NCI-H2171 treated with DMSO at 0.1 percent for 48 hours (cell line): ENCODE measurements at regions not wholly inside any gene's neighbourhood (a gene's known extent, or its start where the extent isn't known, plus 50 kb on each side); places are given as distances from the start of the nearest gene placed in this dataset.

Source experiments
- DNase-seq: peaks from one replicate; lab custom pipeline; 2025; lab: John Stamatoyannopoulos, UW

DNA sequence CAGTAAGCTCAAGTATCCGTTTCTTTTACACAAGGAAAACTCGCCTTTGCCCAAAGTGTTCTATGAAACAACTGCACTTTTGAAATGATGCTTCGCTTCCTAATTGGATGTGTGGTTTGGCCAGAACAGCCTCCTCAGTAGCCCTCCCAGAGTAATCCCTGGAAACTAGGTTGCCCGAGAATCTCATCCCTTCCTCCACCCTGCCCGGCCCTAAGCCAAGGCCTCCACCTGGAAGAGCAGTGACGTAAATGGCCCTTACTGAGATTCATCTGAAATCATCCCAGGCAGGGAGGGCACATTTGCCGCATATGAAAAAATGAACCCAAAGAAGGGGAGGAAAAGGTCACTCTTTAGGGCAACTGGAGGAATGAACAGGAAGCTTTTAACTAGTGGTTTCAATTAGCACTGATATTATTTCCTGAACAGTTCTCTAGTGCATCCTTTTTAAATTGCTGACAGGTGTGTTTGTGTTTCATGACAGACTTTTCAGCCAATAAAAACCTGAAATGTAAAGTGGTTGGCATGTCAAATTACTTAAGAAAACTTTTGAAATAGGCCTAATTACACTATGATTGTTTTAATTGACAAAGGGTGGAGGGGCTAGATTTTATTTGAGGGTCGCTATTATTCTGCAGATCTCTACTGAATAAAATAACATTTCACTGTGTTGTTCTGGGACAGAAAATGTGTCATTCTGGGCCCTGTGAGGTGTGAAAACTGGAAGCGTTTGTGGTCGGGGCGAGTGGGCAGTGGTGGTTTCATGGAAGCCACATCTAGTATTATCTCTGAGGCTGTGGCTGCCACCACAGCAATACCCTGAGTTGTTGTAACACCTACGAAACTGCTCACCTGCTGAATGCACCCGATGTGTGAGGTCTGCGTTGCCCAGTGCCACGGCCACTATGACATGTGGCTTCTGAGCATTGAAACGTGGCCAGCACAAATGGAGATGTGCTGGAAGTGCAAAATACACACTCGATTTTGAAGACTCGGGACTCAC, 112.1 kb downstream of the ZIC5 start:
- no peak for DNase-seq

DNA sequence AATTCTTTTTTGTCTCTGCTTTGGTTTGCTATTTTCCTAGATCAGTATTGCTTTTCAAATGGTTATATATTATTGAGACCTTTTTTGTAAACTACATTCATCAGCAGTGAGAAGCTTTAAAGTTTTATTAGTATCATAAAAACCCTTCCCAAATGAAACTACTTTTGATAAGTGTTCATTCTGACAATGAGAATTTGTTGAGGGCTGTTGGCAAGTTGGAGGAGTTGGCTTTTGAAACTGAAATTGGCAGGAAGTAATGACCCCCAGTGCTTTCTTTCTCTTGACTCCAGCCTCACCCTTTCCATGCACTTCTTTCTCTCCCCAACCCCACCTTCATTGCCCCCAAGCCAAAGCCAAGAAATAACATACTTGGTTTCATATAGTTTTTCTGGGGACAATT, 113.8 kb downstream of the ZIC5 start:
- no peak for DNase-seq

DNA sequence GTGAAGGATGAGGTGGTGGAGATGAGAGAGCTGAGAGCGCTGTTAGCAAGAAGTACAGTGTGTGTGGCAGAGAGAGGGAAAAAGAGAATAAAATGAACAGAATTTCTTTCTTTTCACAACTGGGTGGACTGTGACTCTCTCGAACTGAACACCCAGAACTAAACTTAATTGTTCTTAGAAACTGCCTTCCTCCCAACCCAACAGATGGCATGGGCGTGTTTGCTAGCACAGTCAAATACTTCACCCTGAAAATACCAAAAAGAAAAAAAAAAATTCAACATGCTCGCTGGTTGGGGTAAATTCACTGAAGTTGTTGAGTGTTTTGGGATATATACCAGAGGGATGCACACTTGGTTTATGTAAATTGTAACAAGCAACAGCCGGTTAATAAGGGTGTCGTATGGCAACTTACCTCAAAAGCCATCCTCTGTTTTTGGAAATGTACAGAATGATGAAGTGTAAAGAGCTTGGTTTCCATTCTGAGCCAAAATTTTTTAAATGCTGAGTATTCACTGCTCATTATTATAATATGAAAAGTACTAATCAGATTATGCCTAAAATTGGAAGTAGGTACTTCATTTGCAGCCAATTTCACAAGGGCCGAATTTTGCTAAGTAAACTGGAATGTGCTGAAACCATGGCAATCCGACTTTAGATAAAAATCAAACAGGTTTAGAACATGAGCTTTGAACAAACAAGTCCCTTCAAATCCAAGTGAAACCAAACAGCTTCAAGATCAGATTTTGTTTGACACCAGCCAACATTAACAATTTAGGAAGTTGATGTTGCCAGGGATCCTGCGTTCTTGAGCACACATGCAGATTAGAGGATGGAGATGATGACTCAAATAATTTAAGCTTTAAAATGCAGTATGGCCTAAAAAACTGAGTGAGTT, 115.8 kb downstream of the ZIC5 start:
- DNase-seq = peak; percentile 94

DNA sequence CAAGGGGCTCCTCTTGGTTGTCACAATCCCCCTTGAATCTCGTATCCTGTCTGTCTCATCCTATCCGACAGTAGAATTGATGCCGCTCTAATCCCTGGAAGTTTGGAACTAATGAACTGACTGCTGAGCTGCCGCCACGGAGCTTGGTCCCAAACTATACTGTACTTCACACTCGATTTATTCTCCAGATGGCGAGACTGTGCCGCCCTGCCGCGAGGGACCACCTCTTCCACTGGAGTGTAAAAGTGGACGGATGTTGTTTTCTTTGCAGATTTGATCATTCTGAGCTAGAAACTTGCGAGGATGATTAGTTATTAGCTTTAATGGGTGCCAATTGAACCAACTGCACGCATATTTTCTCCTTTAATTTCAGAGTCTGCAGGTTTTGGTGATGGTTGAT, 117.2 kb downstream of the ZIC5 start:
- DNase-seq = peak; percentile 98

DNA sequence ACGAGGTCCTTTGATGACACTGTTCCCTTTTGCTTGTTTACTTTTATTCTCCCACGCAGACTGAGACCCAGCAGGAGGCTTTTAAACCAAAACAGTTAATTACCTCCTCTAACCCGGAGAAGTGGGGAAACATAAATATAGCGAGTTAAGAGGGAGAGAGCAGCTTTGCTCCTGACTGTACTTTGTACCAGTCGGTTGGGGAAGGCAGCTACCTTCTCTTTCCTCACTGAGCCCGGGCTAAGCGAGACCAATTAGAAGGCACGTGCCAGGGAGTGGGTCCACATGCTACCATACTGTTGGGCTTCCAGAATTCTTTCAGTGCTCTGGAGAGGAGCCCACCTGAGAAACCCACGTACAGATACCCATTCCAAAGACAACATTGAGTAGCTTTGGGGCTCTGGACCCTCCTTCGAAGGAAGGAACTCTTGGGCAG, 124.2 kb downstream of the ZIC5 start:
- DNase-seq = peak; percentile 29

DNA sequence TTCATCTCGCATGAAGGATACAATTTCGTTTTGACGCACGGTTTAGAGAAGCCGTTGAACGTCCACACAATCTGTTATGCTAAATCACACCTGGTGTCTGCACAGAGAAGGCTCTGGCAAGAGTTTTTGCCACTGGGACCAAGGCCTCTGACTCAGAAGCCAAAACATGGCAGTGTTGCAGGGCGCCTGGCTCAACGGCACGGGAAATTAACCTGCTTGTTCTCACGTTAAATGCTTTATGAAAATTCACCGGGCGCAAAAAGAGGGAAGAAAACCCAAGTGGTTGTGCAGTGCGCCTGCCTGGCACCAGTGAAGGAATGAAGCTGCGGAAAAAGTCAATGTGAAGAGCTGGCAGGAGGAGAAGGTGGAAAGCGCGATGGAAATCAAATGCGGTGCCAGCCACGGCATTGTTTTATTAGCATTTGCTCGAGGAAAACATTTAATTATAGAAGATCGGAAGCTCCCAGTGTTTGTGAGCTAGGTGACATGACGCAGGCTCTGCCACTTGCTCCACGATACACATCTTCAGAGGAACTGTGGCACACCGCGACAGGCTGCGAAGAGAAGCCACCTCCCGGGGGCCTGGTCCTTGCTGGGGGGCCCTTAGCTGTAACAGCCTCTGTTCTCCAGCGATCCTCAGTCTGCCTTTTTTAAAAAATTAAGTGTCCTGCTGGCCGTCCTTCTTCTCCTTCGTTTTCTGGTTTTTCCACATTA, 126.2 kb downstream of the ZIC5 start:
- peak; percentile 84 for DNase-seq

DNA sequence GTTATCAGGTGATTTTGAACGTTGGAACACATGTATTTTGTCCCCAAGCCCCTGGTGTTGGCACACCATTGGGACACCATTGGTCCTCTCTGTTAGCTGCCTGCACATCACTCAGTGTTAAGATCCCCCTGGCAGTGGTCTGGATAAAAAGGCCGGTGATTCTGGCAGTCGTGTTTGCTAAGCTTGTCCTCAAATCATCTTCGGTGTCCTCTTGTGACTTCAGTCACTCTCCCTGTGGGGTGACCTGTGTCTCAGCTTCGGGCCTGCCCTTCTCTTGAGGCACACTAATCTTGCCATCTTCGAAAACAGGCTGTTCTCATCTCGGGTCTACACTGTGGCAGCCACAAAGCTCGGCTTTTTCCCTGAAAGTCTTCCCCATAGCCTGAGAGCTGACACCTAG, 127.1 kb downstream of the ZIC5 start:
- no peak for DNase-seq

DNA sequence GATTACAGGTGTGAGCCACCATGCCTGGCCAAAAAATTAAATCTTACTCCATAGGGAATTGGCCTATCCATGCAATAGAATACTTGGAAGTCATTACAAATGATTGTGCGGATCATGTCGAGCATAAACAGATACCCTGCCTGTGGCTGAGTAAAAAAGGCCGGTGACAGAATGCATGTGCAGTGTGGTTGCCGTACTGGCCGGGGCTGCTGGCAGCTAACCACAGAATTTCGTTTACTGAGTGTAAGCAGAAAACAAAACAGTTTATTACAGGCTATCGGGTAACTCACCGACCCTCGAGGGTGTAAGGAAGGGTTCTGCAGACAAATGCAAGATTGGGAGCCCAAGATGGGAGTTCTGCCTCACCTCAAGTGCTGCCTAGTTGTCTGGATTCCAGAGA, 127.7 kb downstream of the ZIC5 start:
- DNase-seq = no peak

DNA sequence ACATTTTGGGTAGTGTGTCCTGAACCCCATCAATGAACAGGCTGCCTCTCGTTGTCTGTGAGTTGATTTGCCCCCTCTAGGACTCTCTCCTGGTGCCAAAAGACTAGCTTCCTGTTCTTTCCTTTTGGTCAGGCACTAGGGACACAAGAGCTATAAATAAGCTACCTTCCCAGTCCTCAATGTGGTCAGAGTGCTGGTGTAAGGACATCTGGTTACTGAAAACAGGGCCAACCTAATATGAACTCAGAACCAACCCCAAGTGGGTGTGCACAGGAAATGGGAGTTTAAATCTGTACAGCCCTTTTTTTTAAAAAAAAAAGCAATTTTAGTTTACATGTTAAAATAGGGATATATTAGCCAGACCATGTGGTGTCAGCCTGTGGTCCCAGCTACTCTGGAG, 129.2 kb downstream of the ZIC5 start:
- no peak for DNase-seq

DNA sequence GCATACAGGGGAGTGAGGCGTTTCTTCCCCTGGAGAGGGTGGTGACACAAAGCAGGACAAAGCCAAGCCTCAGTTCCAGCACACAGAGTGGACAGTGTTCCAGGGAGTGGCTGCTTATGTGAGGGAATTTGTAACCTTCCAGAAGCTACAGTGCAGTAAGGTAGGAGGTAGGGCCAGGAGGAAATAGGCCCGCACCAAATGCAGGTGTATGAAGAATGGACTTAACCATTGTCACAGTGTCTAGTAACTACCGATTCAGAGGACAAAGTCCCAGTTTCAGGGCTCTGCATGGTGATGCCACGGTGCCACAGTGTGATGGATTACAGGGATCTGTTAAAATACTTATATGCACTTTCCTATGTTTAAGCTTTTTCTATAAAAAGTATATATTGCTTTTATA, 135.3 kb downstream of the ZIC5 start:
- DNase-seq = no peak

DNA sequence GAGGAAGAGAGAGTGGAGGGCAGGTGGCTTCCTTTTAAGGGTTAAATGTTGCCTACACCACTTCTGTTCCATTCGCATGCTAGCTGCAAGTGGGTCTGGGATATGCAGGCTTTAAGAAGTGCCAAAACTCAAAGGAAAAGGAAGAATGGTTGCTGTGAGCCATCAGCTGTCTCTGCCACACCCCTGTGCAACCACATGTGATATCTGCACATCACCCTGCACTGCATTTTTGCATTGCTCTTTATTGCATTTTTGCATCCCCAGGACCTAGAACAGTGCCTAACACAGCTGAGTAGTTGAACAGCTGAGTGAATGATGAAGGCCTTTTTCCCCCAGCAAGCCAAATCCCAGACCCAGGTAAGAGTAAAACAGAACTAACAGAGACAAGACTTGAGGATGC, 136.1 kb downstream of the ZIC5 start:
- DNase-seq = no peak

DNA sequence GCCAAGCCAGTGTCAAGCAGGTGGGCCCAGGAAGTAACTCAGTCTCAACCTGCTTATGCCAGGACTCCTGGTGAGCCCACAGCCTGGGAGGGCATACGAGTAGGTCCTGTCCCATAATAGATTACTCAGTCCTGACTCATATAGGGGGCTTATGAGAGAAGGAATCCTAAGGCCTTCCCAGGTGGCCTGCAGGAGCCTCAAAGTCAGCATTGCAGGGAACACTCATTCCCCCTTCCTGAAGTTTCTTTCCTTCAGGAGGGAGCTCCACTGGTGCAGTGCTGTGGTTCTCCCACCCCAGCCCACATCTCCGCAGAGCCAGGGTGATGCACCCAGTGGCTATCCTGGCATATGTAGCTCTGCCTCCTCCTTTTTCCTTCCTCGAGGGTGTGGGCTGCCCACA, 137.3 kb downstream of the ZIC5 start:
- DNase-seq = no peak

DNA sequence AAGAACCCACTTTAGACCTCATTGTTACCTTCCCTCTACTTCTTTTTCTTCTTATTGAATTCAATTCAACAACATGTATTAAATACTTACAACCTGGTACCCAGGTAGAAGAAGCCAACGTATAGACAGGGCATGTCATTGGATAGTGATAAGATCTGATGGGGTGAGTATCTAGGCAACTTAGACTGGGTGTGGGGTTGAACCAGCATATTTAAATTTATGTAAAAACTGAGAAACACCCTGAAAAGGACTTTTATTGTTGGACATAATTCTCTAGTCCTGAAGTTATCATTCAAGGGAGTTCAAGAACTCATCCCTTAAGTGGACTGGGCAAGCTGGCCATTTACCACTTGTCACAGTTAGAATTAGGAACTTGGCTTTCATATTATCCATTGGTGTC, 139.2 kb downstream of the ZIC5 start:
- no peak for DNase-seq

DNA sequence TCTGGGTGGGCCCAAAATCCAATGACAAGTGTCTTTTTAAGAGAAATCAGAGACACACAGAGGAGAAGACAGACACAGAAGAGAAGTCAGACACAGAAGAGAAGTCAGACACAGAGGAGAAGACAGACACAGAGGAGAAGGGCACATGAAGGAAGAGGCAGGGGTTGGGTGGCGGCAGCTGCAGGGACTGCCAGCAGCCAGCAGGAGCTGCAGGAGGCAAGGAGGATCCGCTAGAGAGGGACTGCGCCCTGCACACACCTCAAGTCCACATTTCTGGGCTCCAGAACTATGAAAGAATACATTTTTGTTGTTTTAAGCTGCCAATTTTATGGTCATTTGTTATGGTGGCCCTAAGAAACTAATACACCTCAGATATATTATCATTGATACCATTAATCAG, 140.6 kb downstream of the ZIC5 start:
- DNase-seq = no peak

DNA sequence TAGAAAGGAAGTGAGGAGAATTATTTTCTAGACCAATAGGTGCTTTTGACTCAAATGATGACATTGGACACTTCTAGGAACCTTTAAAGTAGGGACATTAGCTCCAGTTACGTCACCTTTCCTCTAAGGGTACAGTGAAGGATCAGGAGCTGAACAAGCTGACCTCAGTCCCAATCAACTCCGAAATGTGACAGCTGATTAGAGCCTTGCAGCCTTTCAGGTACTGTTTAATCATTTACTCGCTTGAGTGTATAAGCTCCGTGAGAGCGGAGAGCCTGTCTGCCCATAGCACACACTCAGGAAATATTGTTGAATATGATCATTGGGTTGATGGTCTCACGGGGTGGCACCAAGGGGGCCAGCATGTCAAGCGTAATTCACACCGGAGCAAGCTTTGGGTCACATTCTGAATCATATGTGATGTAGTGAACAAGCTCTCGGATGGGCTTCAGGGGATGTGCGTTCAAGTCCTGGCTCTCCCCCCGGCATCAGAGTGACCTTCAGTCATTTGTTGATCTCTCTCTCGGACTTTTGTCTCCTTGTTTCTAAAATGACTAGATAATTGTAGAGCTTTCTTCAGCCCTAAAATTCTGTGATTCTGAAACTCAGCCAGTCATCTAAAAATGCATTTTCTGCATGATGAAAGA, 141.9 kb downstream of the ZIC5 start:
- no peak for DNase-seq

DNA sequence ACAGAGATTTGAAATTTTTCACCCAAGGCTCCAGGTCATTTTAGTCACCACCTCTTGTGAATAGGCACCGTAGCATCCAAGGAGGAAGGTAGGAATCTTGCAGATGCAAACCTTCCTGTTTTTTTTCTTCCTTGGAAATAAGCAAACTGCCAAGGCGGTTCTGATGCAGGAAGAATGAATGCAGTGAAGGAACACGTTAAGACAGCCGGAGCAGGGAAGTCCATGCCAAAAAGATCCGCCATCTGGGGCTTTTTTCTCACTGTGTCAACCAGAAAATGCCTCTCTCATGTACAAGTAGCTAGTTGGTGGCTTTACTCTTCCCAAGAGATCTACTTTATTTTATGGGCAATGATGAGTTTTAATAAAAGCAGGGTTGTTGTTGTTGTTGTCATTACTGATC, 142.4 kb downstream of the ZIC5 start:
- DNase-seq = no peak

DNA sequence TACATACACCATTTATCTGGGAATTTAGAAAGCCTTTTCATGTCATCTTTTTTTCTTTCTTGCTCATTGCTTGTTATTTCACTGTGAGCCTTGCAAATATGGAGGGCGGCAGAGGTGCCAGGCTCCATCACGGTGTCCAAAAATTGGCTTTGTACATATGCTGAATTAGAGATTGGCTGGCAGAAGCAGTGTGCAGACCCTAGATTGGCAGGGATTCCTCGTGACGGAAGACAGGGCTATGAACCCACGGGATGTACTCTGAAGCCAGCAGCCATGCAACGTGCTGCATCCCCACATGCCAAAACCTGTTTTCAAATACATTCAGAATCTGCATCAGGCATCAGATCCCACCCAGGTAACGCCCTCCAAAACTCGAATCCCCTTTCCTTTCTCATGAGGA, 142.8 kb downstream of the ZIC5 start:
- DNase-seq = no peak

DNA sequence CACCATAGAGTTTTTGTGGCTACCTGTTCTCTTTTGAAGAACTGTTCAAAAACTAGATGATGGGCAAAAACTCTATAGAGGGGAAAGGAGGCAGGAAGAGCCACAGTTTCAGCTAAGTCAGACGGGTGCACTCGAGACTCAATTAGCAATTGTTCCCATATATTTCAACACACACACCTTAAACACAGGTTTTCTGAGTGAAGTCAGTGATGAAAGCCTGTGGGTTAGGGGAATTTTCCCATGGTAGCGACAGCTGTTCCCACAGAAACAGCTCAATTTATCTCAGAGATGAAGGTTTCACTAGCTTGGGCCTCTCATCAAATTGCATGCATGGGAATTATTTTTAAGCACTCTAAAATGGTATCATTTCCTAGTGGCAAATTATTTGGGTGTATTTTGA, 143.4 kb downstream of the ZIC5 start:
- peak; percentile 21 for DNase-seq

DNA sequence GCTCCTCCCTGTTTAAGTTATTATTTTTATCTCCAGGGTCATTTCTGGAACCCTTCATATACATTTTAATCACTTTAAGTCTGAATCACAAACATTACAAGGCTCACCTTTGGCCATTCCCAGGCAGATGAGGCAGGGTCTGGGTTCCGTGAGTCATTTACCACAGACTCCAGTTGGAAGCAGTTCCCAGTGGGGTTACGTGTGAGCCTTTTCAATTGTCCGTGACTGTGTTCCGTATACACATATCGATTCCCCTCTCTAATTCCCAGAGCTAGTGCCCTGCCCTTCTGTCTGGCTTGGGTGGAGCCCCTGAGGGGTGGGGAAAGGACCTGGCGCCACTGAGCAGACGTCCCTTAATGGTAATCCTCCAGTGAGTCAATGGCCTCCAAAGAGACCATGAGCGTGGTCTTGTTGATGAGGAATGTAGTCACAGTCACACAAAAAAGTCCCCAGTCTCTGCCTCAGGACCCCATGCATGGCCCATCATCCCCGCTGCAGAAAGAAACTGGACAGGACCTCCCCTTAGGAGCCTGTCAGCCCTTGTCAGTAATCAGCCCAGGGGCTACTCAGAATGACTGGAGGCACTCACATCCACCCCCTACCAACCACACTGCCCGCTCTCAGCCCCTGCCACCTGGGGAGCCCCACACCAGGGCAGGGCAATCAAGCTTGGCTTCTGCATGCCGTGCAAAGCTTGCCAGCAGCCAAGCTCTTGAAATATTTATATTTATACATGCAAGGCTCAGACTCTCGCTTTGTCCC, 144.4 kb downstream of the ZIC5 start:
- DNase-seq = no peak

DNA sequence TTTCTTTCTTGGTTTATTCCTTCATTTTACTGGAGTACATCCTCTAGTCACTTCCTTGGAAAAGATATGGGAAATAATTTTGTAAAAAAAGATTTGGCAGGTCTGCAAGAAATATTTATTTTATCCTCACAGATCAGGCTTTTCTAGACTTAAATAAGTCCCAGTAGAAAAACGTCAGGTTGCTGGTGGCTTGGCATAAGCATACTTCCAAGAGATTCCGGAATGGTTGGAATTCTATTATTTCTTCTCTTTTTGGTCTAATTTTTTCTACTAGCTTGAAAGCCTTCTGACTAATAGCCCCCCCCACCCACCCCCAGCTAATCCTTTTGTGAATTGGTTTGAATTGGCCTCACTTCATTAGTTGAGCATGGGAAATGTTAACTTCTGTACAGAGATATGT, 147.6 kb downstream of the ZIC5 start:
- no peak for DNase-seq

DNA sequence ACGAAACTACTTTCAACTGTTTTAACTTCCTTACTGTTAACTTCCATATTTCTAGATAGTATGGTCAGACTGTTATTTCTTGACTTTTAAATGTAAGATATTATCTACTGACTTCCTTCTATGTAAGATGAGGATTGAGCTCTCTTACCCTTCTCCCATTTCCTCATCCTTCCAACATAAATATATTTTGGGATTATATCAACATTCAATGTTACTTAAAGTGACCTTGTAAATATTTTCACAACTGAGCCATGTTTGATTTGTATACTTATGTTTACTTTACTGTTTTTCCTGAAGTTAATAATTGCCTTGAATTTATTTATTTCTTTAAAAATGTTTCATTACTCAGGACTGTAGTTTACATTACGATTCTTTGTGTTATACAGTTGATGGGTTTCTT, 148.7 kb downstream of the ZIC5 start:
- no peak for DNase-seq
